RWPE1 (cell line): ENCODE measurements at regions not wholly inside any gene's neighbourhood (a gene's known extent, or its start where the extent isn't known, plus 50 kb on each side); places are given as distances from the start of the nearest gene placed in this dataset.

Source experiments
- CTCF ChIA-PET: fragments of 350-600 bp; sonication (Branson Sonifier 250); formaldehyde crosslinking; extraction: SDS; loops from one replicate; lab custom pipeline; 2021; lab: Yijun Ruan, JAX
- POLR2A ChIA-PET: fragments of 400-600 bp; formaldehyde crosslinking; extraction: SDS; loops from one replicate; lab custom pipeline; 2020; ENCODE audit warnings: antibody characterized with exemption; ENCODE audit not compliant: low non-redundant PET; lab: Yijun Ruan, JAX
- DNase-seq: peaks from one replicate; pipeline ENCODE4 v3.0.0; 2012; ENCODE audit warnings: low spot score
- H3K27ac ChIP-seq: fragments of 450-650 bp; 2 replicates; pipeline ENCODE4 v1.5.1; 2017
- TF ChIP-seq, protein P1 (sequence below): fragments of 450-650 bp; conservative IDR thresholded peaks from 2 replicates; pipeline ENCODE4 v1.5.1; 2017; ENCODE audit warnings: low read depth, mild to moderate bottlenecking

GRCh38 chr2:66920415-66920814 lies 476.7 kb upstream of the ETAA1 start:
- DNase-seq: no peak
- TF ChIP-seq, protein P1, sequence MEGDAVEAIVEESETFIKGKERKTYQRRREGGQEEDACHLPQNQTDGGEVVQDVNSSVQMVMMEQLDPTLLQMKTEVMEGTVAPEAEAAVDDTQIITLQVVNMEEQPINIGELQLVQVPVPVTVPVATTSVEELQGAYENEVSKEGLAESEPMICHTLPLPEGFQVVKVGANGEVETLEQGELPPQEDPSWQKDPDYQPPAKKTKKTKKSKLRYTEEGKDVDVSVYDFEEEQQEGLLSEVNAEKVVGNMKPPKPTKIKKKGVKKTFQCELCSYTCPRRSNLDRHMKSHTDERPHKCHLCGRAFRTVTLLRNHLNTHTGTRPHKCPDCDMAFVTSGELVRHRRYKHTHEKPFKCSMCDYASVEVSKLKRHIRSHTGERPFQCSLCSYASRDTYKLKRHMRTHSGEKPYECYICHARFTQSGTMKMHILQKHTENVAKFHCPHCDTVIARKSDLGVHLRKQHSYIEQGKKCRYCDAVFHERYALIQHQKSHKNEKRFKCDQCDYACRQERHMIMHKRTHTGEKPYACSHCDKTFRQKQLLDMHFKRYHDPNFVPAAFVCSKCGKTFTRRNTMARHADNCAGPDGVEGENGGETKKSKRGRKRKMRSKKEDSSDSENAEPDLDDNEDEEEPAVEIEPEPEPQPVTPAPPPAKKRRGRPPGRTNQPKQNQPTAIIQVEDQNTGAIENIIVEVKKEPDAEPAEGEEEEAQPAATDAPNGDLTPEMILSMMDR: no peak
- POLR2A ChIA-PET: no interaction called here
- no peak overlapping the region for H3K27ac ChIP-seq
- CTCF ChIA-PET: no interaction called here

DNA sequence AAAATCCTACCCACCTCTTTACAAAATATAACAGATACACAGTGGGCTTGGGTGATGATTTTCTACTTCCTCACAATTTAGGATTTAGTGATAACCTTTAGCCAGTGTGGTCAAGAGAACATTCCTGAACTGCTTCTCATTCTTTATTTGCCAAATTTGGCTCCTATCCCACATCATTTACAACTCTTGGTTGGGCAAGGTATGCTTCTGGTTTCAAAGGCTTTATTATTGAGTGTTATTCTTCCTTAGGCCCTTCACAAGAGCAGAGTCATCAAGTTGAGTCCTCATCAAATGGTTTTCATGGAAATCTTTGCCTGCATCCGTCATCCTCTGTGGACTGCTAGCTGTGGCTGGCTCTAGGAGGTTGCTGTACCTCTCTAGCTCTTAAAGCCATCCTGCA lies 472.0 kb upstream of the ETAA1 start:
- ChIA-PET CTCF (no interaction called here), POLR2A (no interaction called here)
- H3K27ac ChIP-seq: no peak overlapping the region
- TF ChIP-seq, protein P1: no peak
- peak; percentile 11 for DNase-seq

DNA sequence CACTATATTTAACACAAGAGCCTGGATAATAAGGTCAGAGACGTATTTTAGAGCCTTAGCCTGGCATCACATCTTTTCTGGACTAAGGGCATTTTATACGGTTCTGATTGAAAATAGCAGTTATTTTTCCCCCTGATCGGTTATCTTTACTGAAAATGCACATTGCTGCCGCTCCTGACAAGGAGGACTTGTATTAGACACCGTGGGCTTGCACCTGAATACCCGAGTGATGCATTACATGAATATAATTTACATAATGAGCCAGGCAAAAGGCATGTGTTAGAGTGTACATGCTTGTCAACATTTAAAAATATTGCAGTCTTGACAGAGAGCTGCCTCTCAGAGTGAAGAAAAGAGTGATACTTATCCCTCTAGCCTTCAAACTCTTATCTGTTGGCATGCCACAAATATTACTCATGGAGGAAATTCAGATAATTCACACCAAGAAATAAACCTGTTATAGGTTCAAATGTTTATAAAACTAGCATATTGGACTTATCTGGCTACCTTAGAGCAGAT lies 470.5 kb upstream of the ETAA1 start:
- DNase-seq: no peak
- ChIA-PET POLR2A (no interaction called here), CTCF (no interaction called here)
- TF ChIP-seq, protein P1: no peak
- H3K27ac ChIP-seq: no peak overlapping the region

DNA sequence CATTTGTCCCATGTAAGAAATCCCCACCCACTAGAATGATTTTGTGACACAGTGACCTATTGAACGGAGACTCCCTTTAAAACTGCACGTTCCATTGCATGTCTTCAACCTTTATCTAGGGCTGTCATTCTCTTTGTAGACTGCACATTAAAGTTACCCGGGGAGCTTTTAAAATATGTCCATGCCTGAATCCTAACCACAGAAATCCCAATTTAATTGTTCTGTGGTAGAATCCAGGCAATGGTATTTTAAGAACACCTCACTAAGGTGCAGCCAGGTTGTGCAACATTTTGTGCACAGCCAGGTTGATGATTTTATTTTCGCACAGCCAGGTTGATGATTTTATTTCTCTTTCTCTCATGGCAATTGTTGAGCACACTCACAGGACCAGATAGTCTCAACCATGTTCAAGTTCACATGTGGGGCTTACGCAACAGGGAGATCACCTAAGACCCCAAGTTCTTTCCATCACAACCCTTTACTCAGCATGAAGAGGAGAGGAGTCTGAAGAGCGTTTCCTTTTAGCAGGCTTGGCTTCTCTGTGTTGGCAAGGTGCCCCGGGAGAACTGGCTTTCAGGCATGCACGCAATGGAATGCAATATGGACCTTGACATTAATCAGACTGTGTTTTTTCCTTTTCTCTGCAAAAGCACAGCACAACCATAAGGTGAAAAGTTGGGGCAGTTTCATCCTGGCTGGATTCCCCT lies 467.3 kb upstream of the ETAA1 start:
- TF ChIP-seq, protein P1: no peak
- peak; percentile 73 for DNase-seq
- H3K27ac ChIP-seq: peak overlapping the region; percentile 61
- ChIA-PET POLR2A (no interaction called here), CTCF (interaction anchor here (0.6 kb wide), 1 partner anchor 96 kb away, joined by 5 read pairs; no protein-coding TSS in a partner anchor)

- DNase-seq: no peak
- peak overlapping the region; percentile 61 for H3K27ac ChIP-seq
- POLR2A ChIA-PET: no interaction called here
- CTCF ChIA-PET: no interaction called here
- TF ChIP-seq, protein P1: no peak
These were observed 466.6 kb upstream of the ETAA1 start for GRCh38 chr2:66930339-66931220.

DNA sequence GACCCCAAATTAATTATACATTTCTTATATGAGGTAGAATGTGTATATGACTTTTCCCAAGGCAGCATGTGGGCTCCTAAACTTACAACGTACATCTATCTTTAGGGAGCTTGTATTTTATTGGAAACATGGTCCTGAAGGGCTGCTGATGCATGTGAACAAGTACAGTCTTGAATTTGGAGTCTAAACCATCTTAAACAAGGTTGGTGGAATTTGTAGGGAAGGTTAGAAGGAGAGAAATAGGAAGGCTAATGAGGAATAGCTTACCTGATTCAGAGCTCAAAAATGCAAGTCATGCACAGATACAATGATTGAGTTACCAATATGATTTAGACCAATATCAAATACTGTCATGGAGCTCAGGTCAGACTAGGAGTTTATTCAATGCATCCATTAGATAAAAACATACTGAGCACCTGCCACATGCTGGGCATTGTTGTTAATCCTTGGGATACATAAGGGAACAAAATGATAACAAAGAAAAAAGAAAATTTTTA lies 458.6 kb upstream of the ETAA1 start:
- H3K27ac ChIP-seq: no peak overlapping the region
- TF ChIP-seq, protein P1: no peak
- peak; percentile 20 for DNase-seq
- ChIA-PET POLR2A (no interaction called here), CTCF (interaction anchor here (1.2 kb wide), 1 partner anchor 12 kb away, joined by 3 read pairs; no protein-coding TSS in a partner anchor)
